ENCODE measurements at regions not wholly inside any gene's neighbourhood (a gene's known extent, or its start where the extent isn't known, plus 50 kb on each side); places are given as distances from the start of the nearest gene placed in this dataset.
"Not testable (repeated sequence)": the region's sequence is repeated elsewhere in the genome, so short reads cannot be mapped to it uniquely, and the experiment has no call there.

- H3K4me1 ChIP-seq: no peaks in the 10 kb centered on the region
- no peaks in the 10 kb centered on the region for H3K27me3 ChIP-seq
- H3K27ac ChIP-seq: no peak overlapping the region
- ATAC-seq (ENCODE audit: low FRiP score in 2 of 2) (no peak), DNase-seq (no peak)
- no peaks in the 10 kb centered on the region for H3K36me3 ChIP-seq
- no peaks in the 10 kb centered on the region for H3K9me3 ChIP-seq
- no peak overlapping the region for H3K4me3 ChIP-seq
- TF ChIP-seq POLR2AphosphoS5 (IDR thresholded peaks at IDR 0.05): no peak
- no peak for TF ChIP-seq CTCF (IDR thresholded peaks at IDR 0.05)
- TF ChIP-seq POLR2A (IDR thresholded peaks at IDR 0.05): no peak
- TF ChIP-seq EP300 (IDR thresholded peaks at IDR 0.05): no peak
- WGBS, 2 donors: 96 to 98% methylated on average over 3 of the region's 3 CpGs
Observed at GRCh38 chr1:90864681-90865080, 147.6 kb upstream of the BARHL2 start.

- H3K27ac ChIP-seq: no peak overlapping the region
- no peaks in the 10 kb centered on the region for H3K27me3 ChIP-seq
- no peak for TF ChIP-seq EP300 (IDR thresholded peaks at IDR 0.05)
- no peak for TF ChIP-seq POLR2AphosphoS5 (IDR thresholded peaks at IDR 0.05)
- TF ChIP-seq CTCF (IDR thresholded peaks at IDR 0.05): no peak
- TF ChIP-seq POLR2A (IDR thresholded peaks at IDR 0.05): no peak
- no peak overlapping the region for H3K4me3 ChIP-seq
- DNase-seq: no peak
- H3K36me3 ChIP-seq: no peaks in the 10 kb centered on the region
- no peak for ATAC-seq (ENCODE audit: low FRiP score in 2 of 2)
- no peaks in the 10 kb centered on the region for H3K9me3 ChIP-seq
- WGBS, 2 donors: 90 to 91% methylated on average over 3 of the region's 3 CpGs
- H3K4me1 ChIP-seq: no peaks in the 10 kb centered on the region
Observed at GRCh38 chr1:90862782-90863181, 145.7 kb upstream of the BARHL2 start.

GRCh38 chr1:90861421-90861820, 144.3 kb upstream of the BARHL2 start:
- H3K4me1 ChIP-seq; ATAC-seq (ENCODE audit: low FRiP score in 2 of 2); DNase-seq; H3K4me3 ChIP-seq; H3K27me3 ChIP-seq; H3K9me3 ChIP-seq; H3K27ac ChIP-seq; H3K36me3 ChIP-seq: not testable (repeated sequence)
- WGBS, 2 donors: 94 to 95% methylated on average over 3 of the region's 3 CpGs

- Histone ChIP-seq H3K9me3 (no peaks in the 10 kb centered on the region), H3K27ac (no peak overlapping the region), H3K4me3 (no peak overlapping the region), H3K27me3 (no peaks in the 10 kb centered on the region), H3K36me3 (no peaks in the 10 kb centered on the region), H3K4me1 (peaks cover 4 to 8% (median 7%) of the 10 kb centered on the region in 4 donors)
- DNase-seq (no peak), ATAC-seq (ENCODE audit: low FRiP score in 2 of 2) (no peak)
- 77 to 79% methylated on average over 5 to 7 of the region's 7 CpGs for WGBS, 2 donors
- no peak for TF ChIP-seq EP300 (IDR thresholded peaks at IDR 0.05)
- TF ChIP-seq POLR2A (IDR thresholded peaks at IDR 0.05): no peak
- TF ChIP-seq CTCF (IDR thresholded peaks at IDR 0.05): no peak
- no peak for TF ChIP-seq POLR2AphosphoS5 (IDR thresholded peaks at IDR 0.05)
Observed at GRCh38 chr1:90856463-90857007, 139.4 kb upstream of the BARHL2 start.

GRCh38 chr1:90854397-90854924, 137.4 kb upstream of the BARHL2 start:
- no peak for TF ChIP-seq CTCF (IDR thresholded peaks at IDR 0.05)
- TF ChIP-seq POLR2AphosphoS5 (IDR thresholded peaks at IDR 0.05): no peak
- TF ChIP-seq POLR2A (IDR thresholded peaks at IDR 0.05): no peak
- no peak for TF ChIP-seq EP300 (IDR thresholded peaks at IDR 0.05)
- no peaks in the 10 kb centered on the region for H3K9me3 ChIP-seq
- no peak for ATAC-seq (ENCODE audit: low FRiP score in 2 of 2)
- no peaks in the 10 kb centered on the region for H3K27me3 ChIP-seq
- no peak for DNase-seq
- 97% methylated on average over 4 of the region's 4 CpGs for WGBS, 2 donors
- H3K27ac ChIP-seq: no peak overlapping the region
- peaks cover 4 to 22% (median 7%) of the 10 kb centered on the region in 4 donors for H3K4me1 ChIP-seq
- no peak overlapping the region for H3K4me3 ChIP-seq
- no peaks in the 10 kb centered on the region for H3K36me3 ChIP-seq

All from upper lobe of left lung (tissue), 6 donors.